ENCODE measurements at regions not wholly inside any gene's neighbourhood (a gene's known extent, or its start where the extent isn't known, plus 50 kb on each side); places are given as distances from the start of the nearest gene placed in this dataset.

DNA sequence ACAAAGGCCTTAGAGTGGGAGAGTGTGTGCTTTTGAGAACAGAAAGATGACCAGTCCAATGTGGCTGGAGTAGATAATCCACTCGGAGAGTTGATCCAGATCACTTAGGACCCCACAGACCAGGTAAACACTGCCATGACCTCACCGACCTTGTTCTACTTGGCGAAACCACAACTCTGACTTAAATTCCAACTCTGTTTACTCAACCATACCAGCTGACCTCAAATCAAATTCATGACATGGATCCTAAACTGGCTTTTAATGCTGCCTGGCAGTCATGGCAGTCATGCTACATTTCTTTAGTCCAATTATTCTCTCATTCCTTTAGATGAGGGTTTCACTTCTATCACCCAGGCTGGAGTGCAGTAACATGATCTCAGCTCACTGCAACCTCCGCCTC, 347.1 kb upstream of the FAM98A start:
- no peak for DNase-seq
- Mint-ChIP-seq H3K4me3 (ENCODE audit: low read depth, unreplicated experiment) (no peak overlapping the region), H3K4me1 (ENCODE audit: low read depth, unreplicated experiment) (no peaks in the 10 kb centered on the region), H3K36me3 (ENCODE audit: insufficient read depth, unreplicated experiment) (no peaks in the 10 kb centered on the region), H3K27me3 (ENCODE audit: unreplicated experiment) (no peaks in the 10 kb centered on the region), H3K27ac (ENCODE audit: unreplicated experiment) (no peak overlapping the region), H3K9me3 (ENCODE audit: low read depth, unreplicated experiment) (peaks cover 21% of the 10 kb centered on the region)
- intact Hi-C loops (cut with micrococcal nuclease; ENCODE audit: unreplicated experiment) = no loop called here
- no TSS peak for BruUV-seq (replicated peaks)
- no peak for TF ChIP-seq CTCF (IDR thresholded peaks at IDR 0.05; ENCODE audit: unreplicated experiment)
- CTCF ChIA-PET = no interaction called here

GRCh38 chr2:33933203-33933602, 334.1 kb upstream of the FAM98A start:
- H3K27me3 Mint-ChIP-seq (ENCODE audit: unreplicated experiment) = no peaks in the 10 kb centered on the region
- H3K4me3 Mint-ChIP-seq (ENCODE audit: low read depth, unreplicated experiment) = no peak overlapping the region
- H3K36me3 Mint-ChIP-seq (ENCODE audit: insufficient read depth, unreplicated experiment) = no peaks in the 10 kb centered on the region
- no peak overlapping the region for H3K27ac Mint-ChIP-seq (ENCODE audit: unreplicated experiment)
- CTCF ChIA-PET = no interaction called here
- intact Hi-C loops (cut with micrococcal nuclease; ENCODE audit: unreplicated experiment) = no loop called here
- peaks cover 18% of the 10 kb centered on the region for H3K9me3 Mint-ChIP-seq (ENCODE audit: low read depth, unreplicated experiment)
- DNase-seq = no peak
- no peaks in the 10 kb centered on the region for H3K4me1 Mint-ChIP-seq (ENCODE audit: low read depth, unreplicated experiment)
- TF ChIP-seq CTCF (IDR thresholded peaks at IDR 0.05; ENCODE audit: unreplicated experiment) = no peak
- BruUV-seq (replicated peaks) = no TSS peak

GRCh38 chr2:33931164-33931563, 332.1 kb upstream of the FAM98A start:
- Mint-ChIP-seq H3K27ac (ENCODE audit: unreplicated experiment) (no peak overlapping the region), H3K9me3 (ENCODE audit: low read depth, unreplicated experiment) (peaks cover 21% of the 10 kb centered on the region), H3K27me3 (ENCODE audit: unreplicated experiment) (no peaks in the 10 kb centered on the region), H3K4me1 (ENCODE audit: low read depth, unreplicated experiment) (no peaks in the 10 kb centered on the region), H3K4me3 (ENCODE audit: low read depth, unreplicated experiment) (no peak overlapping the region), H3K36me3 (ENCODE audit: insufficient read depth, unreplicated experiment) (no peaks in the 10 kb centered on the region)
- no peak for DNase-seq
- CTCF ChIA-PET = no interaction called here
- BruUV-seq (replicated peaks) = no TSS peak
- intact Hi-C loops (cut with micrococcal nuclease; ENCODE audit: unreplicated experiment) = no loop called here
- TF ChIP-seq CTCF (IDR thresholded peaks at IDR 0.05; ENCODE audit: unreplicated experiment) = no peak

DNA sequence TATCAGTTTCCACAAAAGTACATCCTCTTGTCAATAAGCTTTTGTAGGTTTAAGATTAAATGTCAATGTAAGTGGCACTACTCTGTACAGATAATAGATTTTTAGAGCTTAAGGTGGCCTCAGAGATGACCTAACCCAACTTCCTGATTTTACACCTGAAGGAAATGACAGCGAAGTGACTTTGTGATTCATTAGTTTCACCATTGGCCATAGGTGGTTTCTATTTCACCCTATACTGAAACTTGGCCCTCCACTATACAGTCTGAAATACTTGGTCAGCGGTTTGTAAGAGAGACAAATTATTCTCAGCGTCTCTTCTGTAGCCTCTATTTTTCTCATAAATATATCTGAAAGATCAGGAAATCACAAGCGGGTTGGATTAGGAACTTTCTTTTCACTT, 330.4 kb upstream of the FAM98A start:
- Mint-ChIP-seq H3K4me3 (ENCODE audit: low read depth, unreplicated experiment) (no peak overlapping the region), H3K9me3 (ENCODE audit: low read depth, unreplicated experiment) (peaks cover 18% of the 10 kb centered on the region), H3K36me3 (ENCODE audit: insufficient read depth, unreplicated experiment) (no peaks in the 10 kb centered on the region), H3K27ac (ENCODE audit: unreplicated experiment) (no peak overlapping the region), H3K4me1 (ENCODE audit: low read depth, unreplicated experiment) (no peaks in the 10 kb centered on the region), H3K27me3 (ENCODE audit: unreplicated experiment) (no peaks in the 10 kb centered on the region)
- DNase-seq = no peak
- intact Hi-C loops (cut with micrococcal nuclease; ENCODE audit: unreplicated experiment) = no loop called here
- no peak for TF ChIP-seq CTCF (IDR thresholded peaks at IDR 0.05; ENCODE audit: unreplicated experiment)
- CTCF ChIA-PET = no interaction called here
- BruUV-seq (replicated peaks) = no TSS peak

DNA sequence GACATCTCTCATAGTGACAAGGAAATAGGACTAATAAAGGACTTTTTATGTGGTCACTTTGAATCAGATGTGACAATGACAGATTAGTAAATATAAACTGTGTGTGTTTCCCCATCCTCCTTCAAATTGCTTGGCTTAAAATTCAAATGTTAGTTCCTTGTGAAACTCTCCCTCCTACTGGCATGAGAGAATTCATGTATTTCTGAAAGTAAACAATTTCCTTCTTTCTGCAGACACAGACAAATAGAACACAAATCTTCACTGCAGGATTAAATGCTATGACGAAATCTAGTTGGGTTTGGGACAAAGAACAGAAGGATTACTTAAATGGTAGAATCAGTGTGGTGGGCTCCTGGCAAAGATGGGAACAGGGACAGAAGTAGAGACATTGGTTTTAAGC, 328.7 kb upstream of the FAM98A start:
- Mint-ChIP-seq H3K9me3 (ENCODE audit: low read depth, unreplicated experiment) (peaks cover 14% of the 10 kb centered on the region), H3K4me1 (ENCODE audit: low read depth, unreplicated experiment) (no peaks in the 10 kb centered on the region), H3K27ac (ENCODE audit: unreplicated experiment) (no peak overlapping the region), H3K4me3 (ENCODE audit: low read depth, unreplicated experiment) (no peak overlapping the region), H3K36me3 (ENCODE audit: insufficient read depth, unreplicated experiment) (no peaks in the 10 kb centered on the region), H3K27me3 (ENCODE audit: unreplicated experiment) (no peaks in the 10 kb centered on the region)
- CTCF ChIA-PET = no interaction called here
- DNase-seq = no peak
- intact Hi-C loops (cut with micrococcal nuclease; ENCODE audit: unreplicated experiment) = no loop called here
- BruUV-seq (replicated peaks) = no TSS peak
- no peak for TF ChIP-seq CTCF (IDR thresholded peaks at IDR 0.05; ENCODE audit: unreplicated experiment)
